ENCODE measurements at regions not wholly inside any gene's neighbourhood (a gene's known extent, or its start where the extent isn't known, plus 50 kb on each side); places are given as distances from the start of the nearest gene placed in this dataset.

GRCh38 chr15:79519628-79520027 is 87.5 kb downstream of the MINAR1 start:
- Histone ChIP-seq H3K27ac (no peak overlapping the region), H3K4me1 (replicated peaks in 1 of 2) (peaks cover 12 to 27% of the 10 kb centered on the region in 2 donors), H3K4me3 (no peak overlapping the region)
- ATAC-seq (replicated peaks in 6 of 8) = peak in 3 of 8 experiments; percentile 42 to 58 (median 42)
- in situ Hi-C loops (cut with MboI; ENCODE audit: low pct_unique_long_range_greater_than_20kb in 2 of 9, low sequenced_read_pairs in 9 of 9, unreplicated experiment in 9 of 9) = no loop called here
- WGBS, 10 experiments = 67 to 100% (median 80%) methylated on average over 1 to 3 of the region's 3 CpGs; no CpG with 5 or more reads in 4 of the 10 experiments

- ATAC-seq (replicated peaks in 6 of 8) = peak in 1 of 8 experiments; percentile 55
- H3K4me1 ChIP-seq (replicated peaks in 1 of 2) = peaks cover 12 to 22% of the 10 kb centered on the region in 2 donors
- no peak overlapping the region for H3K27ac ChIP-seq
- in situ Hi-C loops (cut with MboI; ENCODE audit: low pct_unique_long_range_greater_than_20kb in 2 of 9, low sequenced_read_pairs in 9 of 9, unreplicated experiment in 9 of 9) = no loop called here
- H3K4me3 ChIP-seq = no peak overlapping the region
- 35 to 100% (median 73%) methylated on average over 1 to 2 of the region's 2 CpGs; no CpG with 5 or more reads in 3 of the 10 experiments for WGBS, 10 experiments
These were observed 88.5 kb downstream of the MINAR1 start for GRCh38 chr15:79520654-79521053.

- 33 to 100% (median 84%) methylated on average over 1 to 2 of the region's 2 CpGs; no CpG with 5 or more reads in 2 of the 10 experiments for WGBS, 10 experiments
- peak in 2 of 8 experiments; percentile 16 to 45 for ATAC-seq (replicated peaks in 6 of 8)
- no peak overlapping the region for H3K4me3 ChIP-seq
- in situ Hi-C loops (cut with MboI; ENCODE audit: low pct_unique_long_range_greater_than_20kb in 2 of 9, low sequenced_read_pairs in 9 of 9, unreplicated experiment in 9 of 9) = no loop called here
- H3K27ac ChIP-seq = no peak overlapping the region
- peaks cover 17 to 28% of the 10 kb centered on the region in 2 donors for H3K4me1 ChIP-seq (replicated peaks in 1 of 2)
These were observed 90.5 kb downstream of the MINAR1 start for GRCh38 chr15:79522656-79523055.

- ATAC-seq (replicated peaks in 6 of 8) = peak in 4 of 8 experiments; percentile 49 to 88 (median 68)
- Histone ChIP-seq H3K27ac (no peak overlapping the region), H3K4me1 (replicated peaks in 1 of 2) (peaks cover 17 to 28% of the 10 kb centered on the region in 2 donors), H3K4me3 (no peak overlapping the region)
- in situ Hi-C loops (cut with MboI; ENCODE audit: low pct_unique_long_range_greater_than_20kb in 2 of 9, low sequenced_read_pairs in 9 of 9, unreplicated experiment in 9 of 9) = no loop called here
- WGBS, 10 experiments = 0 to 91% (median 43%) methylated on average over 1 to 3 of the region's 3 CpGs; no CpG with 5 or more reads in 3 of the 10 experiments
These were observed 91.1 kb downstream of the MINAR1 start for GRCh38 chr15:79523266-79523665.

- in situ Hi-C loops (cut with MboI; ENCODE audit: low pct_unique_long_range_greater_than_20kb in 2 of 9, low sequenced_read_pairs in 9 of 9, unreplicated experiment in 9 of 9) = no loop called here
These were observed 92.4 kb downstream of the MINAR1 start for GRCh38 chr15:79524531-79524930.

GRCh38 chr15:79526376-79526775 is 94.2 kb downstream of the MINAR1 start:
- Histone ChIP-seq H3K4me3 (no peak overlapping the region), H3K27ac (no peak overlapping the region), H3K4me1 (replicated peaks in 1 of 2) (peaks cover 10 to 30% of the 10 kb centered on the region in 2 donors)
- ATAC-seq (replicated peaks in 6 of 8) = peak in 1 of 8 experiments; percentile 34
- in situ Hi-C loops (cut with MboI; ENCODE audit: low pct_unique_long_range_greater_than_20kb in 2 of 9, low sequenced_read_pairs in 9 of 9, unreplicated experiment in 9 of 9) = no loop called here
- WGBS, 10 experiments = 0 to 100% (median 55%) methylated on average over 1 to 3 of the region's 3 CpGs; no CpG with 5 or more reads in 4 of the 10 experiments

More at GRCh38 chr15:79524531-79524930, 92.4 kb downstream of the MINAR1 start:
- peaks cover 10 to 29% of the 10 kb centered on the region in 2 donors for H3K4me1 ChIP-seq (replicated peaks in 1 of 2)
- H3K27ac ChIP-seq = no peak overlapping the region
- no peak for ATAC-seq (replicated peaks in 6 of 8)
- H3K4me3 ChIP-seq = no peak overlapping the region
- 83% methylated on average over 1 of the region's 3 CpGs; no CpG with 5 or more reads in 9 of the 10 experiments for WGBS, 10 experiments

- no peak overlapping the region for H3K4me3 ChIP-seq
- no peak overlapping the region for H3K27ac ChIP-seq
- ATAC-seq (replicated peaks in 6 of 8) = no peak
- H3K4me1 ChIP-seq (replicated peaks in 1 of 2) = peaks cover 10 to 30% of the 10 kb centered on the region in 2 donors
- WGBS, 10 experiments = 0 to 100% (median 33%) methylated on average over 1 of the region's 1 CpG; no CpG with 5 or more reads in 7 of the 10 experiments
- in situ Hi-C loops (cut with MboI; ENCODE audit: low pct_unique_long_range_greater_than_20kb in 2 of 9, low sequenced_read_pairs in 9 of 9, unreplicated experiment in 9 of 9) = no loop called here
These were observed 95.7 kb downstream of the MINAR1 start for GRCh38 chr15:79527821-79528220.

GRCh38 chr15:79529157-79529785 is 97.1 kb downstream of the MINAR1 start:
- in situ Hi-C loops (cut with MboI; ENCODE audit: low pct_unique_long_range_greater_than_20kb in 2 of 9, low sequenced_read_pairs in 9 of 9, unreplicated experiment in 9 of 9) = no loop called here
- no peak overlapping the region for H3K4me3 ChIP-seq
- 28 to 83% (median 66%) methylated on average over 2 to 8 of the region's 8 CpGs for WGBS, 10 experiments
- ATAC-seq (replicated peaks in 6 of 8) = peak in 5 of 8 experiments; percentile 54 to 71 (median 61)
- no peak overlapping the region for H3K27ac ChIP-seq
- peaks cover 10 to 23% of the 10 kb centered on the region in 2 donors for H3K4me1 ChIP-seq (replicated peaks in 1 of 2)

- Histone ChIP-seq H3K27ac (no peak overlapping the region), H3K4me3 (no peak overlapping the region), H3K4me1 (replicated peaks in 1 of 2) (no peaks in the 10 kb centered on the region)
- 0 to 96% (median 68%) methylated on average over 1 to 3 of the region's 3 CpGs; no CpG with 5 or more reads in 1 of the 10 experiments for WGBS, 10 experiments
- in situ Hi-C loops (cut with MboI; ENCODE audit: low pct_unique_long_range_greater_than_20kb in 2 of 9, low sequenced_read_pairs in 9 of 9, unreplicated experiment in 9 of 9) = no loop called here
- no peak for ATAC-seq (replicated peaks in 6 of 8)
These were observed 103.4 kb downstream of the MINAR1 start for GRCh38 chr15:79535536-79535935.

GRCh38 chr15:79538527-79538926 is 106.4 kb downstream of the MINAR1 start:
- H3K4me1 ChIP-seq (replicated peaks in 1 of 2) = no peaks in the 10 kb centered on the region
- no peak overlapping the region for H3K27ac ChIP-seq
- in situ Hi-C loops (cut with MboI; ENCODE audit: low pct_unique_long_range_greater_than_20kb in 2 of 9, low sequenced_read_pairs in 9 of 9, unreplicated experiment in 9 of 9) = no loop called here
- no peak overlapping the region for H3K4me3 ChIP-seq
- WGBS, 10 experiments = 52 to 100% (median 79%) methylated on average over 1 to 4 of the region's 5 CpGs; no CpG with 5 or more reads in 3 of the 10 experiments
- peak in 1 of 8 experiments; percentile 57 for ATAC-seq (replicated peaks in 6 of 8)

- peak in 2 of 8 experiments; percentile 38 to 59 for ATAC-seq (replicated peaks in 6 of 8)
- Histone ChIP-seq H3K4me1 (replicated peaks in 1 of 2) (no peaks in the 10 kb centered on the region), H3K27ac (no peak overlapping the region), H3K4me3 (no peak overlapping the region)
- in situ Hi-C loops (cut with MboI; ENCODE audit: low pct_unique_long_range_greater_than_20kb in 2 of 9, low sequenced_read_pairs in 9 of 9, unreplicated experiment in 9 of 9) = no loop called here
- 12 to 92% (median 43%) methylated on average over 1 to 3 of the region's 3 CpGs; no CpG with 5 or more reads in 1 of the 10 experiments for WGBS, 10 experiments
These were observed 107.3 kb downstream of the MINAR1 start for GRCh38 chr15:79539401-79539800.

GRCh38 chr15:79540551-79540950 is 108.4 kb downstream of the MINAR1 start:
- H3K4me1 ChIP-seq (replicated peaks in 1 of 2) = no peaks in the 10 kb centered on the region
- in situ Hi-C loops (cut with MboI; ENCODE audit: low pct_unique_long_range_greater_than_20kb in 2 of 9, low sequenced_read_pairs in 9 of 9, unreplicated experiment in 9 of 9) = no loop called here
- no peak for ATAC-seq (replicated peaks in 6 of 8)
- 20 to 100% (median 80%) methylated on average over 1 to 2 of the region's 2 CpGs; no CpG with 5 or more reads in 5 of the 10 experiments for WGBS, 10 experiments
- no peak overlapping the region for H3K4me3 ChIP-seq
- H3K27ac ChIP-seq = no peak overlapping the region

- WGBS, 10 experiments = 29 to 100% (median 83%) methylated on average over 1 to 3 of the region's 3 CpGs; no CpG with 5 or more reads in 3 of the 10 experiments
These were observed 109.1 kb downstream of the MINAR1 start for GRCh38 chr15:79541196-79541595.

More at GRCh38 chr15:79541196-79541595, 109.1 kb downstream of the MINAR1 start:
- in situ Hi-C loops (cut with MboI; ENCODE audit: low pct_unique_long_range_greater_than_20kb in 2 of 9, low sequenced_read_pairs in 9 of 9, unreplicated experiment in 9 of 9) = no loop called here
- Histone ChIP-seq H3K4me1 (replicated peaks in 1 of 2) (no peaks in the 10 kb centered on the region), H3K27ac (no peak overlapping the region), H3K4me3 (no peak overlapping the region)
- ATAC-seq (replicated peaks in 6 of 8) = no peak

All from motor neuron (in vitro differentiated cells).